Neutrophil (primary cell): ENCODE measurements at regions not wholly inside any gene's neighbourhood (a gene's known extent, or its start where the extent isn't known, plus 50 kb on each side); places are given as distances from the start of the nearest gene placed in this dataset.

Experiments
- H3K27ac ChIP-seq: fragments of 200-600 bp; sonication (generic); 2 replicates; pipeline ENCODE4 v1.5.1; 2016; ENCODE audit warnings: mild to moderate bottlenecking, moderate library complexity
- H3K27me3 ChIP-seq: fragments of 200-600 bp; sonication (generic); 2 replicates; pipeline ENCODE4 v1.6.0; 2016; ENCODE audit warnings: mild to moderate bottlenecking
- H3K36me3 ChIP-seq: fragments of 200-600 bp; sonication (generic); 2 replicates; pipeline ENCODE4 v1.5.1; 2017
- H3K4me1 ChIP-seq, 2 experiments: fragments of 200-600 bp in 1 of 2; sonication (generic) in 1 of 2; 1 replicate in 1 of 2; 2 replicates in 1 of 2; pipeline versions ENCODE4 v1.5.1 to v1.6.1; 2013 to 2016; ENCODE audit warnings: low read depth in 1 of 2, low read length in 1 of 2, mild to moderate bottlenecking in 1 of 2, moderate library complexity in 1 of 2; ENCODE audit not compliant: control insufficient read depth in 1 of 2, insufficient read depth in 1 of 2
- H3K4me3 ChIP-seq, 2 experiments: fragments of 200-600 bp in 1 of 2; sonication (generic) in 1 of 2; 1 replicate in 1 of 2; 2 replicates in 1 of 2; pipeline ENCODE4 v1.5.1; 2013 to 2016; ENCODE audit warnings: low read depth in 1 of 2, low read length in 1 of 2, mild to moderate bottlenecking in 1 of 2, moderate library complexity in 1 of 2
- H3K9me3 ChIP-seq: fragments of 200-600 bp; sonication (generic); 2 replicates; pipeline ENCODE4 v1.5.1; 2016
- CTCF ChIP-seq: fragments of 200-600 bp; sonication (generic); IDR thresholded peaks from 2 replicates; pipeline ENCODE4 v1.5.1; 2016; ENCODE audit warnings: antibody characterized with exemption

DNA sequence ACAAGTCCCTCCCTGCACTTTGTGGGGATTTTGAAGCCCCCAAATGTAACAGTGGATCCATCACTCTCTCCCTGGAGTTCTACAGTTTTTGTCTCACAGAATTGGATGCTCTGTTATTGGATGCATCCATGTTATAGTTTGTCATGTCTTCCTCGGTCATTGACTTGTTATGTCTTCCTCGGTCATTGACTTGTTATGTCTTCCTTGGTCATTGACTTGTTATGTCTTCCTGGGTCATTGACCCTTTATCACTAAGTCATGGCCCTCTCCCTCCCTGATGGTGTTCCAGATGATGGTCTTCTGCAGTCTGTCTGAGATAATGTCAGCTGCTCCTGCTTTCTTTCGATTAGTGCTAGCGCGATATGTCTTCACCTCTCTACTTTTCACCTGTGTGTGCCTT is 981.5 kb downstream of the BRD1 start:
- Histone ChIP-seq H3K4me1 (no peaks in the 10 kb centered on the region), H3K27me3 (no peaks in the 10 kb centered on the region), H3K36me3 (no peaks in the 10 kb centered on the region), H3K9me3 (no peaks in the 10 kb centered on the region), H3K27ac (no peak overlapping the region), H3K4me3 (no peak overlapping the region)
- no peak for TF ChIP-seq CTCF

DNA sequence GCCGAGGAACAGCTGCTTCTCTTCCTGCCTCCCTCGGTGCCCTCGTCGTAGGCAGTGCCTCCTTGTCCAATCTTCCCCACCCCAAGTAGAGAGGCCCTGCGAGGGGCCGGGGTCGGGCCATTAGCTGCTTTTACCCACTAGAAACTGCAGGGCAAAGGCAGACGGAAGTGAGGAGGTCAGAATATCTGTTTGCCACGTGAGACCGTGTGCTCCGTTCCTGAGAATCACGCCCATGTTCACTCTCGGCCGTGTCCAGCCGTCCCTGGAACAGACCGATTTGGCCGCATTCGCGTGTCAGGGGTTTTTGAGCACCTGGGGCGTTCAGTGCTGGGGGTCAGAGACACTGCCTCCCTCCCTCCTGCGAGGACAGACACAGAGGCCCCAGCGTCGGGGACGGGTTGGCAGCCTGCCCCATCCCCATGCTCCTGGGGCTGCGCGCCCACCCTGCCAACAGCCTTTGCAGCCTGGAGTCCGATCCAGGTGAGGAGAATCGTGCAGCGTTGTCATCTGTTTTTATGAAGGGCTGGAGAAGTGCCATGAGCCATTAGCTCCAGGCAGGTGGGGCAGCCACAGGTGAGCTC is 982.2 kb downstream of the BRD1 start:
- Histone ChIP-seq H3K27ac (no peak overlapping the region), H3K9me3 (no peaks in the 10 kb centered on the region), H3K27me3 (no peaks in the 10 kb centered on the region), H3K4me1 (no peaks in the 10 kb centered on the region), H3K4me3 (no peak overlapping the region), H3K36me3 (no peaks in the 10 kb centered on the region)
- TF ChIP-seq CTCF = no peak

DNA sequence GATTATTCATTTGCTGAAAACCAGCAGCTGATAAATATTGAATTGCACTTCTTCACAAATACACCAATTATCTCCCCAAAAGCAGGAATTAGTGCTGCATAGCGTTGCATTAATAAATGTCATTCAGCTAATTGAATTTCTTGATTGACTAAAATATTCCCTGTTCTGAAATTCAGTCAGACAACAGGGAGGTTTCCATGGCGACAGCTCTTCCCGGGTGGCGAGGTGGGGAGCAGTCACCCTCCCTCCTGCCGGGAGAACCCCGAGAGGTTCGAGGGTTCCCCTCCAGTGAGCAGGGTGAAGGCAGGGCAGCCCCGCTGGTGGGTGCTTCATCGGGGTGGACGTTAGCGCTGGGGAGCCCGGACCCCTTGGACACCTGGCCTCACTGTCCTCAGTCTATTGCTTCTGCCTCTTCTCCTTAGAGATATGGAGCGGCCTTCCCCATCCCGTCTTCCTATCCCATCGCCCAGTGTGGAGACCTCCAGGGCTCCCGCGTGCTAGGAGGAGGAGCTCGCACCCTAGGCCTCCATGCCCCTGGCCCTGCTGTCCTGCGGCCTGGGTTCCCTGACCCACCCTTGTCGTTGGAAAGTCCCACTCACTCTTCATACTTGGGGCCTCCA is 983.5 kb downstream of the BRD1 start:
- no peaks in the 10 kb centered on the region for H3K9me3 ChIP-seq
- H3K27ac ChIP-seq = no peak overlapping the region
- H3K4me1 ChIP-seq = no peaks in the 10 kb centered on the region
- H3K27me3 ChIP-seq = no peaks in the 10 kb centered on the region
- no peak for TF ChIP-seq CTCF
- H3K4me3 ChIP-seq = no peak overlapping the region
- H3K36me3 ChIP-seq = no peaks in the 10 kb centered on the region

- Histone ChIP-seq H3K36me3 (no peaks in the 10 kb centered on the region), H3K9me3 (no peaks in the 10 kb centered on the region), H3K27me3 (no peaks in the 10 kb centered on the region), H3K4me1 (no peaks in the 10 kb centered on the region), H3K27ac (no peak overlapping the region), H3K4me3 (no peak overlapping the region)
- no peak for TF ChIP-seq CTCF
Measured at GRCh38 chr22:48843640-48844039, 984.0 kb downstream of the BRD1 start.

DNA sequence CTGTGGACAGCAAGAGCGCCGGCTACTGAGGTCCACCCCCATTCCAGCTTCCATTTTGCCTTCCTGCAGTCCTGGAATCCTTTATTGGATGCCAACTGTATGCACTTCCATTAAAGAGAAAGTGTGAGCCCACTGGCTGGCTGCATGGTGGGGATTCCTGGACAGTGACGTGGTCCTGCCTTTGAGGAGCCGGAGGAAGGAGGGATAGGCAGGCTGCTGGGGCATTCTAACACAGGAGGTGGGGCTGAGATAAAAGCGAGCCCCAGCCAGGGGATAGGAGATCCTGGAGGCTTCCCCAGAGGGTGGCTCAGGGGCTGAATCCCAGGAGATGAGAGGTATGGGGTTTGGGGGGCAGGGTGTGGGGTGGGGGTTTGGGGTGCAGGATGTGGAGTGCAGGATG is 984.7 kb downstream of the BRD1 start:
- H3K27ac ChIP-seq = no peak overlapping the region
- no peaks in the 10 kb centered on the region for H3K4me1 ChIP-seq
- no peak for TF ChIP-seq CTCF
- H3K9me3 ChIP-seq = no peaks in the 10 kb centered on the region
- H3K36me3 ChIP-seq = no peaks in the 10 kb centered on the region
- H3K4me3 ChIP-seq = no peak overlapping the region
- no peaks in the 10 kb centered on the region for H3K27me3 ChIP-seq
